ENCODE measurements at regions not wholly inside any gene's neighbourhood (a gene's known extent, or its start where the extent isn't known, plus 50 kb on each side); places are given as distances from the start of the nearest gene placed in this dataset.

DNA sequence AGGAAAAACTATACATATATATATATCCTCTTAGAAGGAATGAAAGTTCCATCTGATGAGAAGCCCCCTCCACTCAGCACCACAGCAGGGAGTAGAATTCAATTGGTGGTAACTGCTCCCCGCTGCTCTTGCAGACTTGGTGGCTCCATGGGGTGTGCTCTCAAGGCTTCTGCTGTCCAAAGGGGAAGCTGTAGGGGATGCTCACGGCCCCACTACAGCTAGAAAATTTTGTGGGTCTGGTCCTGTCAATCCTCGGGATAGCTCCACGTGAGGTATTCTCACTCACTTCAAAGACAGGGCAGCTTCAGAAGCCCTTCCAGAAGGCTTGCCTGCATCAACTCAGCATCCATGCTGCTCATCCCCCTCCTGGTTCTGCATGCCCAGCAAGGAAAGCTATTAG, 247.2 kb downstream of the CETN3 start:
- H3K4me1 ChIP-seq (replicated peaks in 1 of 4; ENCODE audit: control insufficient read depth in 3 of 4, insufficient read depth in 4 of 4, low read length in 3 of 4): peaks cover 0 to 5% (median 2%) of the 10 kb centered on the region in 4 experiments; a peak in 3 of 7 replicates
- no peak overlapping the region for H3K18ac ChIP-seq (ENCODE audit: extremely low read depth, low read length)
- H2BK12ac ChIP-seq (ENCODE audit: low read depth, low read length): no peak overlapping the region
- no peak overlapping the region for H3K9ac ChIP-seq (replicated peaks in 1 of 4; ENCODE audit: extremely low read depth in 1 of 4, low read depth in 3 of 4, low read length in 3 of 4)
- TF ChIP-seq NANOG (IDR thresholded peaks at IDR 0.05; ENCODE audit: insufficient read depth, low read depth, low read length, poor library complexity, severe bottlenecking) (no peak), BRCA1 (IDR thresholded peaks at IDR 0.05; ENCODE audit: low read depth, low read length) (no peak), NRF1 (IDR thresholded peaks at IDR 0.05; ENCODE audit: low read depth, low read length) (no peak), HDAC2 (IDR thresholded peaks at IDR 0.05; ENCODE audit: borderline replicate concordance in 1 of 2, low read depth in 2 of 2, low read length in 2 of 2) (no peak), CHD1 (IDR thresholded peaks at IDR 0.05; ENCODE audit: low read depth, low read length) (no peak)
- H4K91ac ChIP-seq (replicated peaks; ENCODE audit: insufficient read length, low read length): no peak overlapping the region
- no peak overlapping the region for H2BK5ac ChIP-seq (ENCODE audit: low read depth, low read length)
- no peaks in the 10 kb centered on the region for H4K20me1 ChIP-seq (replicated peaks in 1 of 2; ENCODE audit: control insufficient read depth in 1 of 2, insufficient read depth in 2 of 2, low read length in 2 of 2)
- no peak overlapping the region for H2AFZ ChIP-seq (ENCODE audit: low read length)
- no peaks in the 10 kb centered on the region for H3K9me3 ChIP-seq (ENCODE audit: insufficient read depth in 2 of 2, low read depth in 1 of 2, low read length in 1 of 2)
- H3K4me3 ChIP-seq (ENCODE audit: extremely low read depth in 1 of 4, insufficient read depth in 2 of 4, low read depth in 3 of 4, low read length in 4 of 4): no peak overlapping the region
- DNase-seq (ENCODE audit: low read depth in 1 of 2, low spot score in 2 of 2) (no peak), FAIRE-seq (no peak)
- H3K36me3 ChIP-seq (ENCODE audit: control insufficient read depth in 2 of 4, insufficient read depth in 4 of 4, low read length in 3 of 4): no peaks in the 10 kb centered on the region
- ChIA-PET CTCF (ENCODE audit: partially characterized antibody) (interaction anchor here (0.7 to 3.1 kb wide), 16 partner anchors 7 to 738 kb away, joined by 3 to 31 read pairs (median 4); no protein-coding TSS in a partner anchor), POLR2A (ENCODE audit: partially characterized antibody) (no interaction called here)
- H4K5ac ChIP-seq (ENCODE audit: insufficient read length, low read depth, low read length): no peak overlapping the region
- no peak overlapping the region for H2BK120ac ChIP-seq (replicated peaks; ENCODE audit: low read depth, low read length)
- H3K56ac ChIP-seq (replicated peaks; ENCODE audit: insufficient read length, low read depth, low read length): no peak overlapping the region
- H3K23ac ChIP-seq (ENCODE audit: insufficient read length): no peak overlapping the region
- H3K79me1 ChIP-seq (ENCODE audit: low read depth, low read length): no peaks in the 10 kb centered on the region
- H3K79me2 ChIP-seq (ENCODE audit: control insufficient read depth in 1 of 2, insufficient read depth in 2 of 2, low read length in 2 of 2): no peaks in the 10 kb centered on the region
- WGBS, 2 experiments (ENCODE audit: extremely low coverage in 1 of 2, insufficient coverage in 1 of 2, insufficient read length in 1 of 2, insufficient replicate concordance in 2 of 2, low coverage in 1 of 2, low lambda C conversion rate in 2 of 2, missing lambda C conversion rate in 1 of 2): 83% methylated on average over 4 of the region's 4 CpGs; no CpG with 5 or more reads in 1 of the 2 experiments
- H3K4me2 ChIP-seq (ENCODE audit: insufficient read depth in 1 of 2, low read depth in 2 of 2, low read length in 2 of 2): no peak overlapping the region
- 0 out of 7 replicates have a peak, but pooled peaks cover 0 to 2% (median 0%) of the 10 kb centered on the region in 4 experiments for H3K27me3 ChIP-seq (replicated peaks in 1 of 4; ENCODE audit: control insufficient read depth in 3 of 4, extremely low read depth in 1 of 4, insufficient read depth in 3 of 4, low read length in 3 of 4)
- no peaks in the 10 kb centered on the region for H3K23me2 ChIP-seq (ENCODE audit: low read depth, low read length)
- no peak overlapping the region for H4K8ac ChIP-seq (ENCODE audit: extremely low read depth, insufficient read depth, low read length)
- H2BK20ac ChIP-seq (ENCODE audit: low read length): no peak overlapping the region
- no peak overlapping the region for H3K27ac ChIP-seq (ENCODE audit: low read depth, low read length)
- H3K4ac ChIP-seq (replicated peaks; ENCODE audit: insufficient read length, low read depth, low read length): no peak overlapping the region
- no peak overlapping the region for H3K14ac ChIP-seq (ENCODE audit: insufficient read length)
- H2AK5ac ChIP-seq (ENCODE audit: low read depth, low read length): no peak overlapping the region
- H2BK15ac ChIP-seq (ENCODE audit: low read length): no peak overlapping the region
